Keratinocyte (primary cell): ENCODE measurements at regions not wholly inside any gene's neighbourhood (a gene's known extent, or its start where the extent isn't known, plus 50 kb on each side); places are given as distances from the start of the nearest gene placed in this dataset.

Experiments used
- DNase-seq: peaks from one replicate; pipeline ENCODE4 v3.0.0-alpha.2; 2011; ENCODE audit warnings: low read depth, missing footprints, low spot score
- FAIRE-seq: peaks from 2 replicates; lab custom pipeline; 2011; peaks lifted over from hg19 to GRCh38; lab: Jason Lieb, UNC
- H2AFZ ChIP-seq: 2 replicates; pipeline ENCODE4 v1.6.0; 2012; ENCODE audit warnings: low read length, control low read depth, inconsistent platforms; ENCODE audit not compliant: control insufficient read depth
- H3K27ac ChIP-seq: 2 replicates; pipeline ENCODE4 v1.5.1; 2011; ENCODE audit warnings: low read length; ENCODE audit not compliant: control insufficient read depth, insufficient read depth
- H3K27me3 ChIP-seq: 3 replicates; pipeline ENCODE4 v1.6.0; 2011; ENCODE audit warnings: low read length; ENCODE audit not compliant: control insufficient read depth, insufficient read depth; ENCODE audit errors: extremely low read depth
- H3K36me3 ChIP-seq, 2 experiments: 2 replicates in 1 of 2; 3 replicates in 1 of 2; pipeline ENCODE4 v1.5.1; 2011; ENCODE audit warnings: low read length in 2 of 2, mild to moderate bottlenecking in 1 of 2; ENCODE audit not compliant: control insufficient read depth in 2 of 2, insufficient read depth in 2 of 2; ENCODE audit errors: extremely low read depth in 1 of 2
- H3K4me1 ChIP-seq: 3 replicates; pipeline ENCODE4 v1.5.1; 2011; ENCODE audit warnings: low read length; ENCODE audit not compliant: control insufficient read depth, insufficient read depth; ENCODE audit errors: extremely low read depth
- H3K4me2 ChIP-seq: 3 replicates; pipeline ENCODE4 v1.6.0; 2011; ENCODE audit warnings: low read depth, low read length; ENCODE audit not compliant: control insufficient read depth, insufficient read depth; ENCODE audit errors: extremely low read depth
- H3K4me3 ChIP-seq, 3 experiments: fragments of 200-600 bp in 1 of 3; sonication (generic) in 1 of 3; 2 replicates in 2 of 3; 3 replicates in 1 of 3; pipeline ENCODE4 v1.5.1; 2011 to 2016; ENCODE audit warnings: low read length in 3 of 3, mild to moderate bottlenecking in 3 of 3, control low read depth in 2 of 3, inconsistent platforms in 1 of 3, low read depth in 1 of 3, mixed read lengths in 1 of 3, mixed run types in 1 of 3, moderate library complexity in 1 of 3; ENCODE audit not compliant: control insufficient read depth in 2 of 3, insufficient read depth in 2 of 3; ENCODE audit errors: extremely low read depth in 1 of 3
- H3K79me2 ChIP-seq: 2 replicates; pipeline ENCODE4 v1.6.0; 2012; ENCODE audit warnings: low read length; ENCODE audit not compliant: control insufficient read depth, insufficient read depth
- H3K9ac ChIP-seq: 3 replicates; pipeline ENCODE4 v1.6.0; 2011; ENCODE audit warnings: low read length; ENCODE audit not compliant: control insufficient read depth, insufficient read depth; ENCODE audit errors: extremely low read depth
- H3K9me1 ChIP-seq: 3 replicates; pipeline ENCODE4 v1.6.0; 2011; ENCODE audit warnings: low read length; ENCODE audit not compliant: control insufficient read depth, insufficient read depth; ENCODE audit errors: extremely low read depth
- H3K9me3 ChIP-seq: 2 replicates; pipeline ENCODE4 v1.5.1; 2012; ENCODE audit warnings: low read depth, low read length; ENCODE audit not compliant: control insufficient read depth
- H4K20me1 ChIP-seq: 3 replicates; pipeline ENCODE4 v1.6.0; 2011; ENCODE audit warnings: low read length; ENCODE audit not compliant: control insufficient read depth, insufficient read depth; ENCODE audit errors: extremely low read depth
- EZH2 ChIP-seq: IDR thresholded peaks from one replicate; pipeline ENCODE4 v1.6.1; 2012; ENCODE audit warnings: inconsistent platforms, mild to moderate bottlenecking, low read length, moderate library complexity
- dilution Hi-C: fragments of 300-500 bp; cut with MboI; formaldehyde crosslinking; loops from one replicate; pipeline ENCODE4 v1.7.0; 2020; ENCODE audit warnings: low sequenced_read_pairs; ENCODE audit not compliant: extremely low pct_ligation_motif_present
- TF ChIP-seq, protein P1 (sequence below), 3 experiments: IDR thresholded peaks in 1 of 3; conservative IDR thresholded peaks in 1 of 3; optimal IDR thresholded peaks in 1 of 3; 2 replicates in 2 of 3; 3 replicates in 1 of 3; pipeline versions ENCODE3 to v1.5.1; 2011; ENCODE audit warnings: low read length in 3 of 3, mild to moderate bottlenecking in 3 of 3, moderate library complexity in 2 of 3, control low read depth in 1 of 3, inconsistent platforms in 1 of 3; ENCODE audit not compliant: insufficient read depth in 2 of 3; ENCODE audit errors: extremely low read depth in 1 of 3

DNA sequence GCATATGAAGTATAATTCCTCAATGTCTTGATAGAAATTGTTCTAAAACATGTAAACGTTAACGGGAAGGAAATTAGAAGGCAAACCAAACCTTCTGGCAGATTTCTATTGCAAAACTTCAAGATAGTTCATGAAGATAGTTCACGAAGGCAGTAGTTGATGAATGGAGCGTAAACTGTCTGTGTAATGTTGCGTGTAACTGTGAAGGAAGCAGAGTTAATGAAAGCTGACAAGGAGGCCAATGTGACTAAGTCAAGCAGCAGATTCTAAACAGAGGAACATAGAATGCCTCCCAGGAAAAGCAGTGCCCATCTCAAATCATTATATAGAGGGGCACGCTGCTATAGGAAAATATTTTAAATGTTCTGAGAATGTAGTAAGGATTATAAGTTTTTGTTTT, 659.7 kb upstream of the IGFBP3 start:
- FAIRE-seq, result no peak
- Histone ChIP-seq H2AFZ (no peak overlapping the region), H3K9me3 (no peaks in the 10 kb centered on the region), H3K79me2 (no peaks in the 10 kb centered on the region), H3K4me3 (no peak overlapping the region), H3K27me3 (no peaks in the 10 kb centered on the region), H3K9me1 (no peaks in the 10 kb centered on the region), H3K4me1 (peaks cover 8% of the 10 kb centered on the region), H3K36me3 (no peaks in the 10 kb centered on the region), H4K20me1 (no peaks in the 10 kb centered on the region), H3K4me2 (no peak overlapping the region), H3K27ac (no peak overlapping the region), H3K9ac (no peak overlapping the region)
- DNase-seq, result no peak
- dilution Hi-C loops, result no loop called here
- TF ChIP-seq, protein P1, sequence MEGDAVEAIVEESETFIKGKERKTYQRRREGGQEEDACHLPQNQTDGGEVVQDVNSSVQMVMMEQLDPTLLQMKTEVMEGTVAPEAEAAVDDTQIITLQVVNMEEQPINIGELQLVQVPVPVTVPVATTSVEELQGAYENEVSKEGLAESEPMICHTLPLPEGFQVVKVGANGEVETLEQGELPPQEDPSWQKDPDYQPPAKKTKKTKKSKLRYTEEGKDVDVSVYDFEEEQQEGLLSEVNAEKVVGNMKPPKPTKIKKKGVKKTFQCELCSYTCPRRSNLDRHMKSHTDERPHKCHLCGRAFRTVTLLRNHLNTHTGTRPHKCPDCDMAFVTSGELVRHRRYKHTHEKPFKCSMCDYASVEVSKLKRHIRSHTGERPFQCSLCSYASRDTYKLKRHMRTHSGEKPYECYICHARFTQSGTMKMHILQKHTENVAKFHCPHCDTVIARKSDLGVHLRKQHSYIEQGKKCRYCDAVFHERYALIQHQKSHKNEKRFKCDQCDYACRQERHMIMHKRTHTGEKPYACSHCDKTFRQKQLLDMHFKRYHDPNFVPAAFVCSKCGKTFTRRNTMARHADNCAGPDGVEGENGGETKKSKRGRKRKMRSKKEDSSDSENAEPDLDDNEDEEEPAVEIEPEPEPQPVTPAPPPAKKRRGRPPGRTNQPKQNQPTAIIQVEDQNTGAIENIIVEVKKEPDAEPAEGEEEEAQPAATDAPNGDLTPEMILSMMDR (optimal IDR thresholded peaks at IDR 0.05 in 1 of 3, IDR thresholded peaks at IDR 0.05 in 1 of 3, conservative IDR thresholded peaks at IDR 0.05 in 1 of 3; ENCODE audit: extremely low read depth in 1 of 3, insufficient read depth in 2 of 3, low read length in 3 of 3), result no peak

DNA sequence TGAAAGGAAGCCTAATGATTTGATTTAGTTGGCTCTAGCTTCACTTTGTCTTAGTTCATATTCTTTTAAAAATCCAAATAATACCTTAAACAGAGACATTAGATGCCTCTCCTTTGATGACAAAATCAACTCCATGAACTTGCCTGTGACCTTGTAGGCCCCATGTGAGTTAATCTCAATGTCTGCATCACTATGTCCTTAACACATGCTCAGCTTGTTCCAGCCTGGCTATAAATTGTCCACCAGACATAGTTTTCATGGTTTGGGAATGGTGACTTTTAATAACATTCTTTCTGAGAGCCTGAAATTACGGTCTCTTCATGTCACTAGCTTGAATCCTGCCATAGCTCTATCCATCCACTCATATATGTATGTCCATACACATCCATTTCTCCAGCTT, 656.3 kb upstream of the IGFBP3 start:
- Histone ChIP-seq H3K4me3 (no peak overlapping the region), H3K9me3 (no peaks in the 10 kb centered on the region), H3K79me2 (no peaks in the 10 kb centered on the region), H3K4me2 (no peak overlapping the region), H2AFZ (no peak overlapping the region), H3K4me1 (no peaks in the 10 kb centered on the region), H3K9me1 (no peaks in the 10 kb centered on the region), H3K27me3 (no peaks in the 10 kb centered on the region), H3K9ac (no peak overlapping the region), H4K20me1 (no peaks in the 10 kb centered on the region), H3K36me3 (no peaks in the 10 kb centered on the region), H3K27ac (no peak overlapping the region)
- dilution Hi-C loops, result no loop called here
- FAIRE-seq, result no peak
- DNase-seq, result no peak
- TF ChIP-seq EZH2, result no peak
- TF ChIP-seq, protein P1 (optimal IDR thresholded peaks at IDR 0.05 in 1 of 3, IDR thresholded peaks at IDR 0.05 in 1 of 3, conservative IDR thresholded peaks at IDR 0.05 in 1 of 3; ENCODE audit: extremely low read depth in 1 of 3, insufficient read depth in 2 of 3, low read length in 3 of 3), result no peak
